RWPE1 (cell line): ENCODE measurements at regions not wholly inside any gene's neighbourhood (a gene's known extent, or its start where the extent isn't known, plus 50 kb on each side); places are given as distances from the start of the nearest gene placed in this dataset.

Experiments
- CTCF ChIA-PET: fragments of 350-600 bp; sonication (Branson Sonifier 250); formaldehyde crosslinking; extraction: SDS; loops from one replicate; lab custom pipeline; 2021; lab: Yijun Ruan, JAX
- POLR2A ChIA-PET: fragments of 400-600 bp; formaldehyde crosslinking; extraction: SDS; loops from one replicate; lab custom pipeline; 2020; ENCODE audit warnings: antibody characterized with exemption; ENCODE audit not compliant: low non-redundant PET; lab: Yijun Ruan, JAX
- DNase-seq: peaks from one replicate; pipeline ENCODE4 v3.0.0; 2012; ENCODE audit warnings: low spot score
- H3K27ac ChIP-seq: fragments of 450-650 bp; 2 replicates; pipeline ENCODE4 v1.5.1; 2017
- TF ChIP-seq, protein P1 (sequence below): fragments of 450-650 bp; conservative IDR thresholded peaks from 2 replicates; pipeline ENCODE4 v1.5.1; 2017; ENCODE audit warnings: low read depth, mild to moderate bottlenecking

DNA sequence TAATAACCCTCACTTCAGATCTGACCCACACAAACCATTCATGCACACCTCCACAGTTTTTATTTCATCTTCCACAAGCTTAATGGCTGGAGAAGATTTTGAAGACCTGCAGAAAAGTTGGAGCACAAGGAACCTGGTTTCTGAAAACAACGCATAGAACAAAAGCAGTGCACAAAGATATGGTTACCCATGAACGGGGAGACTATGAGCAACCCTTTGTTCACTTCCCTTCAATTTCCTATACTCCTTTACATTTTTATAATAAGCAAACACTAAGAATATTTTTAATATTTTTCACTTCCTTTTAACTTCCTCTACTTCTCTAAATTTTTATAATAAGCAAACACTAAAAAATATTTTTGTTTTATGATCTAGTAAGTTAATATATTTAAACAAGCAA lies 103.5 kb upstream of the UBE2E2 start:
- ChIA-PET CTCF (no interaction called here), POLR2A (interaction anchor here (0.5 kb wide), 1 partner anchor 10 kb away, joined by 3 read pairs; no protein-coding TSS in a partner anchor)
- TF ChIP-seq, protein P1, sequence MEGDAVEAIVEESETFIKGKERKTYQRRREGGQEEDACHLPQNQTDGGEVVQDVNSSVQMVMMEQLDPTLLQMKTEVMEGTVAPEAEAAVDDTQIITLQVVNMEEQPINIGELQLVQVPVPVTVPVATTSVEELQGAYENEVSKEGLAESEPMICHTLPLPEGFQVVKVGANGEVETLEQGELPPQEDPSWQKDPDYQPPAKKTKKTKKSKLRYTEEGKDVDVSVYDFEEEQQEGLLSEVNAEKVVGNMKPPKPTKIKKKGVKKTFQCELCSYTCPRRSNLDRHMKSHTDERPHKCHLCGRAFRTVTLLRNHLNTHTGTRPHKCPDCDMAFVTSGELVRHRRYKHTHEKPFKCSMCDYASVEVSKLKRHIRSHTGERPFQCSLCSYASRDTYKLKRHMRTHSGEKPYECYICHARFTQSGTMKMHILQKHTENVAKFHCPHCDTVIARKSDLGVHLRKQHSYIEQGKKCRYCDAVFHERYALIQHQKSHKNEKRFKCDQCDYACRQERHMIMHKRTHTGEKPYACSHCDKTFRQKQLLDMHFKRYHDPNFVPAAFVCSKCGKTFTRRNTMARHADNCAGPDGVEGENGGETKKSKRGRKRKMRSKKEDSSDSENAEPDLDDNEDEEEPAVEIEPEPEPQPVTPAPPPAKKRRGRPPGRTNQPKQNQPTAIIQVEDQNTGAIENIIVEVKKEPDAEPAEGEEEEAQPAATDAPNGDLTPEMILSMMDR = no peak
- DNase-seq = no peak
- no peak overlapping the region for H3K27ac ChIP-seq

DNA sequence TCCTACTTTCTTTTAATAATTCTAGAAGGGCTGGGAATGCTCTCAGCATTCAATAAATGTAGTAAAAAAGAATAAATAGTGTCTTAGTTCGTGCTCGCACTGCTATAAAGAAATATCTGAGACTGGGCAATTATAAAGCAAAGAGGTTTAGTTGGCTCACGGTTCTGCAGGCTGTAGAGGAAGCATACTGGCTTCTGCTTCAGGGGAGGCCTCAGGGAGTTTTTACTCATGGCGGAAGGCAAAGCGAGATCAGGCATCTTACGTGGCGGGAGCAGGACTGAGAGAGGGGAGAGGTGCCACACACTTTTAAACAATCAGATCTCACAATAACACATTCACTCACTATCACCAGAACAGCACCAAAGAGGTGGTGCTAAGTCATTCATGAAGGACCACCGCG lies 103.0 kb upstream of the UBE2E2 start:
- TF ChIP-seq, protein P1 = no peak
- CTCF ChIA-PET = no interaction called here
- POLR2A ChIA-PET = no interaction called here
- DNase-seq = no peak
- H3K27ac ChIP-seq = no peak overlapping the region

DNA sequence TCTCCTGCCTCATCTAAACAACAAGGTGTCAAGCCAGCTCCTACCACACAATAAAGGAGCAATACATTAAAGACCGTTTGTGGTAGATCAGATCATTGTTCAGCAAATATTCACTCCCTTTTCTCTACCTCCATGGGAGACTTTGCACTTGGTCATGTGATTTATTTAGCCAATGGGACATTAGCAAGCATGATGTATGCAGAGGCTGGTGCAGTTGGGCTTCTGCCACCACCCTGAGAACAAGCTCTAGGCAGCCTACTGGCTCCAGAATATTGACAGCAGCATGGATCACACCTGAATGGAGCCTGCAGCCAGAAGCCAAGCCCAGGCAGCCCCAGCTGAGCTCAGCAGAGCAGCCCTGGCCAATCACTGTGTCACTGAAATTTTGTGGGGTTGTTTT lies 99.4 kb upstream of the UBE2E2 start:
- TF ChIP-seq, protein P1 = no peak
- no peak for DNase-seq
- CTCF ChIA-PET = no interaction called here
- POLR2A ChIA-PET = no interaction called here
- no peak overlapping the region for H3K27ac ChIP-seq

DNA sequence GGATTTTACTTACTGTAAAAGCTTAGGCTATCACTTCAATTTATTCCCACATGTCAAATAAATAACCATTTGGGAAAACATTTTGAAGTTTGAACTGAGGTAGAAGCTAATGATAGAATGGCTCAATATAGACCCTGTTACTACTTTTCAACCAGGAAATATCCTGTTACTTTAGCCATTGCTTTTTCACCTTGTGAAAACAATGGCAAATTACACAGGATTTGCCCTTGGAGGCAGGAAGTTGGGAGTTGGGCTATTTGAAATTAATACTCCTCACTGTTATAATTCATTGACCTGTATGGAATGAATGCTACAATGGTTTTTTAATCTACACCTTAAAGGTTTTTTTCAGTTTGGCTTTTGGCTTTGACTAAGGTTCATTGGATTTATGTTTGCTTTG lies 98.1 kb upstream of the UBE2E2 start:
- ChIA-PET POLR2A (no interaction called here), CTCF (no interaction called here)
- H3K27ac ChIP-seq = no peak overlapping the region

DNA sequence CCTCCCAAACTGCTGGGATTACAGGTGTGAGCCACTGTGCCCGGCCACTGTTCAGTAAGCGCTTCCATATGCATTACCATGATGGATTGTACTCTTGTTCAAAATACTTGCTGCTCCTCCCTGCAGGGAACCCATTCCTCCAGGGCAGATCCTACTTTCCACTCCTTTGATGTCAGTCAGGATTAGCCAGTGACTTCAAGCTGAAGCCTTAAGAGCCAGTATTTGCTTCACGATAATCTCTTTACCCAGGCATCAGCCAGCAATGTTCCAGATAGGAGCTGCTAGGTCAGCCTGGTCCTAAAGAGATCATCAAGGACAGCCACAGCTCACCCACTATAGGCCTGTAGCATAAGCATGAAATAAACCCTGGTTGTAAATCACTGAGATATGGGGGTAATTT lies 96.5 kb upstream of the UBE2E2 start:
- no peak overlapping the region for H3K27ac ChIP-seq
- ChIA-PET POLR2A (no interaction called here), CTCF (no interaction called here)
- no peak for DNase-seq
- TF ChIP-seq, protein P1 = no peak

More for the DNA sequence above, 98.1 kb upstream of the UBE2E2 start:
- no peak for DNase-seq
- TF ChIP-seq, protein P1 = no peak

DNA sequence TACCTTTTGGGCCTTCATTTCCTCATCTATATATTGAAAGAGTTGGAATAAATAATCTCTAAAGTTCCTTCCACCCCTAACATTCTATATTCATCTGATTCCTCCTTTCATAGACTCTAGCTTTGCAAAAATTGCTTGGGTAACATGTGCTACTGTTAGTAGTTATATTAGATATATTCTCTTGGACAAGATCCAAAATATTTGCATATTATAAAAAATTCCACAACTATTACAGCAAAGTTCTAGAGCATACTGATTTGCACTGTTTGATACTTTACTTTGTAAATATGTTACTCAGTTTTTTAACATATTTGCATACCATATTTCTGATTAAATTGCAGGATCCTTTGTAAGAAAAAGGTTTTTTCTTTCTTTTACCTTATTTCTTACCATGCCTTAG lies 95.9 kb upstream of the UBE2E2 start:
- no peak for DNase-seq
- CTCF ChIA-PET = no interaction called here
- POLR2A ChIA-PET = no interaction called here
- TF ChIP-seq, protein P1 = no peak
- H3K27ac ChIP-seq = no peak overlapping the region

DNA sequence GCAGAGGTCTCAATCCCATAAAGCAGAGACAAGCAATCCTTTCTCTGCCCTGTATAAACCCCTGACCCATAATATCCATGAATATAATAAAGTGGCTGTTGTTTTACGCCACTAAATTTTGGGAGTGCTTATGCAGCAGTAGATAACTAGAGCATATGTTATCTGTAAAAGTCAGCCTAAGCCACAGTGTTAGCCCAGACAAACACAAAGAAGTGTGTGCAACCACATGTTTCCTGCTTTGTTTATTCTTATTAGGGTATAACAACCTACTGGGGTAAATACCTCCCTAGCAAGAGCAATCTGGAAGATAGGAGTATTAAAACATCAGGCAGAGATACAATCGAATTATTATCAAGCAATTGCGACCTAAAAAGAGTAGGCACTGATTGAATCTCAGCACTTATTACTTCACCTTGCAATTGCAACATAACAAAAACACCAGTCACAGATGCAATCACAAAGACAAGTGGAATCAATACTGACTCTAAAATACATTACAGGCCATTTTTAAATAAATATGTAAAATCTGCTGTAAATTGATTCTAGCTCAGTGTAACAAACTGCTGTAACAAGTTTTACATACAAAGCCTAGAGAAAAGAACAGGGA lies 94.6 kb upstream of the UBE2E2 start:
- DNase-seq = no peak
- ChIA-PET POLR2A (no interaction called here), CTCF (no interaction called here)
- H3K27ac ChIP-seq = no peak overlapping the region
- TF ChIP-seq, protein P1 = no peak
